SU-DHL-6 (cell line): ENCODE measurements at regions not wholly inside any gene's neighbourhood (a gene's known extent, or its start where the extent isn't known, plus 50 kb on each side); places are given as distances from the start of the nearest gene placed in this dataset.

ENCODE experiments used
- H2AFZ ChIP-seq: fragments of 200-600 bp; sonication (generic); 2 replicates; pipeline ENCODE4 v1.6.1; 2014; ENCODE audit warnings: low read depth, mild to moderate bottlenecking, moderate library complexity, mixed read lengths, antibody characterized with exemption, low read length; ENCODE audit not compliant: severe bottlenecking
- H3F3A ChIP-seq: fragments of 200-600 bp; shearing (Covaris generic); 2 replicates; pipeline ENCODE4 v1.6.0; 2016; ENCODE audit warnings: antibody characterized with exemption, mild to moderate bottlenecking; ENCODE audit not compliant: insufficient read depth
- H3K27ac ChIP-seq: fragments of 200-600 bp; sonication (generic); 2 replicates; pipeline ENCODE4 v1.5.1; 2016; ENCODE audit warnings: low read depth, mild to moderate bottlenecking, low read length, moderate library complexity, mixed read lengths
- H3K27me3 ChIP-seq: fragments of 200-600 bp; sonication (generic), shearing (Covaris generic); 2 replicates; pipeline ENCODE4 v1.6.0; 2014; ENCODE audit warnings: mild to moderate bottlenecking, low read length
- H3K36me3 ChIP-seq: fragments of 200-600 bp; sonication (generic); 2 replicates; pipeline ENCODE4 v1.6.1; 2014; ENCODE audit warnings: mild to moderate bottlenecking, low read length, mixed read lengths
- H3K4me2 ChIP-seq: fragments of 300-600, 200-600 bp; shearing (Covaris generic), sonication (generic); 2 replicates; pipeline ENCODE4 v1.6.0; 2014; ENCODE audit warnings: low read length, low read depth, mild to moderate bottlenecking; ENCODE audit not compliant: poor library complexity, severe bottlenecking
- H3K4me3 ChIP-seq: fragments of 200-600 bp; sonication (generic); 2 replicates; pipeline ENCODE4 v1.5.1; 2014; ENCODE audit warnings: antibody characterized with exemption, low read length, mild to moderate bottlenecking, mixed read lengths; ENCODE audit not compliant: insufficient read depth, poor library complexity, severe bottlenecking
- H3K79me2 ChIP-seq: fragments of 200-600 bp; sonication (generic); 2 replicates; pipeline ENCODE4 v1.6.1; 2014; ENCODE audit warnings: mild to moderate bottlenecking, low read length, moderate library complexity; ENCODE audit not compliant: insufficient read depth
- H3K9ac ChIP-seq: fragments of 200-600 bp; sonication (generic); 2 replicates; pipeline ENCODE4 v1.7.0; 2014; ENCODE audit warnings: mild to moderate bottlenecking, low read length
- H3K9me2 ChIP-seq: fragments of 200-600 bp; sonication (generic); replicated peaks from 2 replicates; pipeline ENCODE4 v1.6.1; 2014; ENCODE audit warnings: low read length; ENCODE audit not compliant: insufficient read depth
- H3K9me3 ChIP-seq: fragments of 200-600 bp; sonication (generic); 2 replicates; pipeline ENCODE4 v1.6.1; 2014; ENCODE audit warnings: low read length, mixed read lengths; ENCODE audit not compliant: insufficient read depth
- H4K20me1 ChIP-seq: fragments of 200-600 bp; sonication (generic); 2 replicates; pipeline ENCODE4 v1.6.1; 2014; ENCODE audit warnings: low read depth, mild to moderate bottlenecking, antibody characterized with exemption, low read length, moderate library complexity, mixed read lengths
- EZH2phosphoT487 ChIP-seq: fragments of 200-600 bp; sonication (generic), shearing (Covaris generic); conservative IDR thresholded peaks from 2 replicates; pipeline ENCODE4 v1.6.1; 2018; ENCODE audit warnings: mild to moderate bottlenecking, antibody characterized with exemption, low read length, moderate library complexity, mixed read lengths
- TF ChIP-seq, protein P1 (sequence below): fragments of 200-600 bp; sonication (generic); IDR thresholded peaks from one replicate; pipeline ENCODE4 v1.5.1; 2017; ENCODE audit warnings: antibody characterized with exemption, mild to moderate bottlenecking, low read length, moderate library complexity; ENCODE audit not compliant: insufficient read depth, poor library complexity, severe bottlenecking

DNA sequence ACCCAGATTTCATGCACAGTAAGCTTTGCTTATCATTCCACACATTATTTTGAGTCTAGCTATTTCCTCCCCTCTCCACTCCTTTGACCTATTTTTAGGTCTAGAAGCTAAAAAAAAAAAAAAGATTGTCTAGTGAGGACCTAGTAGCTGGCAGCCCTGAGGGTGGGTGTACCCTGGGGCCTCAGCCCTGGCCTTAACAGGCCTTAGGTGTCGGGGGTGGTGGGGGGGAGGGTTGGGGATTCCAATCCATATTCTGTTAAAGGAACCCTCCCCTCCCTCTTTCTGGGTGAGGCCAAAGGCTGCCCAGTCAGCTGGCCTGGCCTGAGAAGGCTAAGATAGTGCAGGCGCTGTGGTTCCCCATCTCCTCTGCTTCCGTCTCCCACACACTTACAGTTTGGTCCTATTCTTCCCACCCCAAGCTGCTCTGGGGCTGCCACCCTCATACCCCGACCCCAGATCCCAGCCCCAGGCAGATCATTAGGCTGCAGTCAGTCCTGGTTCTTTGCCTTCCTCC, 65.5 kb upstream of the HK2 start:
- Histone ChIP-seq H3K9me2 (no peaks in the 10 kb centered on the region), H3K4me2 (no peak overlapping the region), H4K20me1 (no peaks in the 10 kb centered on the region), H3K27ac (no peak overlapping the region), H3K27me3 (no peaks in the 10 kb centered on the region), H2AFZ (no peak overlapping the region), H3K79me2 (no peaks in the 10 kb centered on the region), H3K9ac (no peak overlapping the region), H3K36me3 (no peaks in the 10 kb centered on the region), H3K4me3 (no peak overlapping the region), H3F3A (no peaks in the 10 kb centered on the region), H3K9me3 (no peaks in the 10 kb centered on the region)
- TF ChIP-seq, protein P1, sequence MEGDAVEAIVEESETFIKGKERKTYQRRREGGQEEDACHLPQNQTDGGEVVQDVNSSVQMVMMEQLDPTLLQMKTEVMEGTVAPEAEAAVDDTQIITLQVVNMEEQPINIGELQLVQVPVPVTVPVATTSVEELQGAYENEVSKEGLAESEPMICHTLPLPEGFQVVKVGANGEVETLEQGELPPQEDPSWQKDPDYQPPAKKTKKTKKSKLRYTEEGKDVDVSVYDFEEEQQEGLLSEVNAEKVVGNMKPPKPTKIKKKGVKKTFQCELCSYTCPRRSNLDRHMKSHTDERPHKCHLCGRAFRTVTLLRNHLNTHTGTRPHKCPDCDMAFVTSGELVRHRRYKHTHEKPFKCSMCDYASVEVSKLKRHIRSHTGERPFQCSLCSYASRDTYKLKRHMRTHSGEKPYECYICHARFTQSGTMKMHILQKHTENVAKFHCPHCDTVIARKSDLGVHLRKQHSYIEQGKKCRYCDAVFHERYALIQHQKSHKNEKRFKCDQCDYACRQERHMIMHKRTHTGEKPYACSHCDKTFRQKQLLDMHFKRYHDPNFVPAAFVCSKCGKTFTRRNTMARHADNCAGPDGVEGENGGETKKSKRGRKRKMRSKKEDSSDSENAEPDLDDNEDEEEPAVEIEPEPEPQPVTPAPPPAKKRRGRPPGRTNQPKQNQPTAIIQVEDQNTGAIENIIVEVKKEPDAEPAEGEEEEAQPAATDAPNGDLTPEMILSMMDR = no peak
- TF ChIP-seq EZH2phosphoT487 = no peak

DNA sequence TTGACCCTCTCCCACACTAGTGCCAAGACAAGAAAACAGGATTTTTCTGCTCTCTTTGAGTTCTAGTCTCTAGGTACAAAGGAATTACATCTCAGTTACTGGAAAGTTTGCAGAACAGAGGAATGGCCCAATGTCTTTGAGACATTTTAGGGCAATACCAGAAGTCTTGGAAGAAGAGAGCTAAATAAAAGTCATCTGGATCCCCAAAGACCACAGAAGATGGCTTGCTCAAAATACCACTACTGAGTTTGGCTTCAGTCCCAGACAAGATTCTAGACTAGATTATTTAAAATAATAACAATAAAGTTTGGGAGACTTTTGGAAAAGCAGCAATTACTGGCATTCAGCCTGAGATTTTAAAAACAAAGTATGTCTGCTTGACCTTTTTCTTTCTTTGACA, 61.9 kb upstream of the HK2 start:
- H3K36me3 ChIP-seq = no peaks in the 10 kb centered on the region
- H3K4me3 ChIP-seq = no peak overlapping the region
- H3K9me3 ChIP-seq = no peaks in the 10 kb centered on the region
- no peak overlapping the region for H3K9ac ChIP-seq
- H3K4me2 ChIP-seq = no peak overlapping the region
- no peaks in the 10 kb centered on the region for H3K27me3 ChIP-seq
- H3K9me2 ChIP-seq = no peaks in the 10 kb centered on the region
- TF ChIP-seq, protein P1 = no peak
- no peak for TF ChIP-seq EZH2phosphoT487
- H3K27ac ChIP-seq = no peak overlapping the region
- no peaks in the 10 kb centered on the region for H3F3A ChIP-seq
- no peak overlapping the region for H2AFZ ChIP-seq
- H4K20me1 ChIP-seq = no peaks in the 10 kb centered on the region
- no peaks in the 10 kb centered on the region for H3K79me2 ChIP-seq

DNA sequence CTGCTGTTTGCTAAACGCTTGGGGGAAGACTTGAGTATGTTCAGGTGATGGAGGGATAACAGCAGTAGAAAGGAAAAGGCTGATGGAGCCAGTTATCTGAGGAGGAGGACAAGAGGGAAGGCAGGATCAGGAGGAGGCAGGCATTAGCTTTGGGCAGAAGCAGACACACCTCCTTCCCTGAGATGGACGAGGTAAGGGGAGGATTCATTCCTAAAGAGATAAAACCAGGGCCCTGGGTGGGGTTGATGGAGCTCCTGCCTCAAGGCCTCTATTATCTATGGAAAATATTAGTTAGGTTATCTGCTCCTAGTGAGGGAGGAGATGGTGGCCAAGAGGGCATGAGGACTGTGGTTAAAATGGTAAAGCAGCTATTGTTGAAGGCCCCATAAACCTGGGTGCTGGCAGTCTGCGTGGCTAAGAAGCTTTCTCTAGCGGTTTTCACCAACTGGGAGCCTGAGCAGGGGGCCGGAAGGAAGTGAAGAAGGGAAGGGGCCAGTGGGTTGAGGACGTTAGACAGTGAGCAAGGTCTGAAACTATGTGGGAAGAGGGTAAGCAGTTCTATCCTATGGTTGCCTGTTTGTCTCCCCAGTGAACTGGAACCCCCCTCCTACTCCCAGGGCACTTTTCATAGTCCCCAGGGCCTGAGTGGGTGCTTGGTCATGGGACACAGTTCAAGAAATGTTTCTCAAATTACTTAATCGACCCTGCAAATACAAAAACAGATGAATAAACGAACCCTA, 56.6 kb upstream of the HK2 start:
- TF ChIP-seq EZH2phosphoT487 = no peak
- TF ChIP-seq, protein P1 = no peak
- Histone ChIP-seq H3K27me3 (no peaks in the 10 kb centered on the region), H3K9me3 (no peaks in the 10 kb centered on the region), H3K9ac (no peak overlapping the region), H3K79me2 (no peaks in the 10 kb centered on the region), H3K4me2 (no peak overlapping the region), H3K4me3 (no peak overlapping the region), H3K36me3 (no peaks in the 10 kb centered on the region), H3F3A (no peaks in the 10 kb centered on the region), H3K9me2 (no peaks in the 10 kb centered on the region), H2AFZ (no peak overlapping the region), H3K27ac (no peak overlapping the region), H4K20me1 (no peaks in the 10 kb centered on the region)
